ENCODE measurements at regions not wholly inside any gene's neighbourhood (a gene's known extent, or its start where the extent isn't known, plus 50 kb on each side); places are given as distances from the start of the nearest gene placed in this dataset.

DNA sequence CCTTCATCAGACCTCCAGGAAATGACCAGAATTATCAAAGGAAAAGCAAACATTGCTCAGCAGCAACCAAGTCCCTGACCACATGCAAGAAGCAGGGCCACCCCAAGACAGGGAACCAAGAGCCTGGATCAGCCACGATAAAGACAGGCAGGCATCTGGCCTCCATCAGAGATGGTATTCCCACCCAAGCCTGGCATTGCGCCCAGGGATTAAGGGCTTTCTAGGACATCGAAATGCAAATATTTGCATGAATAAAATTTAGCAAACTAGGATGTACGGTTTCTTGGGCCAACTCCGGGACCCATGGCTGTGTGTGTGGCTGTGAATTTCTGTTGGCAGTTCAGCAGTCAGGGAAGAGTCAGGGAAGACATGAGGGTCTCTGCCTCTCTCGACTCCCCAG is 241.4 kb upstream of the DYNLRB2 start:
- Histone ChIP-seq H3K4me3 (ENCODE audit: low read depth, low read length) (no peak overlapping the region), H3K4me1 (peaks cover 64% of the 10 kb centered on the region), H3K27me3 (replicated peaks; ENCODE audit: control insufficient read depth, insufficient read depth, low read length) (no peaks in the 10 kb centered on the region), H3K36me3 (ENCODE audit: control insufficient read depth, insufficient read depth, low read length) (no peaks in the 10 kb centered on the region), H3K9me3 (no peaks in the 10 kb centered on the region)
- no peak overlapping the region for H3K4me3 Mint-ChIP-seq (ENCODE audit: unreplicated experiment)
- POLR2A ChIA-PET = no interaction called here
- peaks cover 10% of the 10 kb centered on the region for H3K9me3 Mint-ChIP-seq (ENCODE audit: unreplicated experiment)
- H3K36me3 Mint-ChIP-seq (ENCODE audit: insufficient read depth, unreplicated experiment) = no peaks in the 10 kb centered on the region
- peak overlapping the region; percentile 65 for H3K27ac Mint-ChIP-seq (ENCODE audit: unreplicated experiment)
- DNase-seq = no peak
- intact Hi-C loops (cut with micrococcal nuclease; ENCODE audit: unreplicated experiment) = loop anchor here (2.0 kb wide), 1 partner anchor 51 kb away; no protein-coding TSS in a partner anchor
- CTCF ChIA-PET = no interaction called here
- TF ChIP-seq, protein P1, sequence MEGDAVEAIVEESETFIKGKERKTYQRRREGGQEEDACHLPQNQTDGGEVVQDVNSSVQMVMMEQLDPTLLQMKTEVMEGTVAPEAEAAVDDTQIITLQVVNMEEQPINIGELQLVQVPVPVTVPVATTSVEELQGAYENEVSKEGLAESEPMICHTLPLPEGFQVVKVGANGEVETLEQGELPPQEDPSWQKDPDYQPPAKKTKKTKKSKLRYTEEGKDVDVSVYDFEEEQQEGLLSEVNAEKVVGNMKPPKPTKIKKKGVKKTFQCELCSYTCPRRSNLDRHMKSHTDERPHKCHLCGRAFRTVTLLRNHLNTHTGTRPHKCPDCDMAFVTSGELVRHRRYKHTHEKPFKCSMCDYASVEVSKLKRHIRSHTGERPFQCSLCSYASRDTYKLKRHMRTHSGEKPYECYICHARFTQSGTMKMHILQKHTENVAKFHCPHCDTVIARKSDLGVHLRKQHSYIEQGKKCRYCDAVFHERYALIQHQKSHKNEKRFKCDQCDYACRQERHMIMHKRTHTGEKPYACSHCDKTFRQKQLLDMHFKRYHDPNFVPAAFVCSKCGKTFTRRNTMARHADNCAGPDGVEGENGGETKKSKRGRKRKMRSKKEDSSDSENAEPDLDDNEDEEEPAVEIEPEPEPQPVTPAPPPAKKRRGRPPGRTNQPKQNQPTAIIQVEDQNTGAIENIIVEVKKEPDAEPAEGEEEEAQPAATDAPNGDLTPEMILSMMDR (IDR thresholded peaks at IDR 0.05; ENCODE audit: insufficient read depth in 1 of 2, low read depth in 1 of 2, low read length in 1 of 2, severe bottlenecking in 1 of 2, unreplicated experiment in 1 of 2) = no peak
- H3K4me1 Mint-ChIP-seq (ENCODE audit: low read depth, unreplicated experiment) = peaks cover 53% of the 10 kb centered on the region
- H3K27me3 Mint-ChIP-seq (ENCODE audit: insufficient read depth, unreplicated experiment) = no peaks in the 10 kb centered on the region
- no TSS peak for BruUV-seq (replicated peaks)

DNA sequence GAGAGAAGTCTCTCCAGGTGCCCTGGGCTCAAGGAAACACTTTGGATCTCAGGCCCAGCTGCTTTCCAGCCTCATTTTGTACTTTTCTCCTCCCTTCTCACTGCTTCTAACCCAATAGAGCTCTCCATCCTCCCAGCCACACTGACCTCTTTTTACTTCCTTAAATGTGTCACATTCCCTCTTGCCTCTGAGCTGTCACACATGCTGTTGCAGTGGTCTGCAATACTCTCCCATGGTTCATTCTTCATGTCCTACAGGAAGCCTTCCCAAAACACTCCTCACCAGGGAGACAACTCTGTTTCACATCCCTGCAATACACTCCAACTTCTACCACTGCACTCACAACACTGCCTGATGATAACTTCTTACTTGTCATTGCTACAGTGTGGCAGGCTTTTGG is 242.1 kb upstream of the DYNLRB2 start:
- ChIA-PET POLR2A (no interaction called here), CTCF (no interaction called here)
- peak overlapping the region; percentile 19 for H3K27ac Mint-ChIP-seq (ENCODE audit: unreplicated experiment)
- TF ChIP-seq, protein P1 (IDR thresholded peaks at IDR 0.05; ENCODE audit: insufficient read depth in 1 of 2, low read depth in 1 of 2, low read length in 1 of 2, severe bottlenecking in 1 of 2, unreplicated experiment in 1 of 2) = no peak
- H3K4me1 Mint-ChIP-seq (ENCODE audit: low read depth, unreplicated experiment) = peaks cover 46% of the 10 kb centered on the region
- Histone ChIP-seq H3K4me3 (ENCODE audit: low read depth, low read length) (no peak overlapping the region), H3K9me3 (no peaks in the 10 kb centered on the region), H3K4me1 (peaks cover 56% of the 10 kb centered on the region), H3K36me3 (ENCODE audit: control insufficient read depth, insufficient read depth, low read length) (no peaks in the 10 kb centered on the region), H3K27me3 (replicated peaks; ENCODE audit: control insufficient read depth, insufficient read depth, low read length) (no peaks in the 10 kb centered on the region)
- H3K36me3 Mint-ChIP-seq (ENCODE audit: insufficient read depth, unreplicated experiment) = no peaks in the 10 kb centered on the region
- intact Hi-C loops (cut with micrococcal nuclease; ENCODE audit: unreplicated experiment) = loop anchor here (2.0 kb wide), 1 partner anchor 52 kb away; no protein-coding TSS in a partner anchor
- BruUV-seq (replicated peaks) = no TSS peak
- H3K27me3 Mint-ChIP-seq (ENCODE audit: insufficient read depth, unreplicated experiment) = no peaks in the 10 kb centered on the region
- peaks cover 10% of the 10 kb centered on the region for H3K9me3 Mint-ChIP-seq (ENCODE audit: unreplicated experiment)
- no peak for DNase-seq
- H3K4me3 Mint-ChIP-seq (ENCODE audit: unreplicated experiment) = no peak overlapping the region

DNA sequence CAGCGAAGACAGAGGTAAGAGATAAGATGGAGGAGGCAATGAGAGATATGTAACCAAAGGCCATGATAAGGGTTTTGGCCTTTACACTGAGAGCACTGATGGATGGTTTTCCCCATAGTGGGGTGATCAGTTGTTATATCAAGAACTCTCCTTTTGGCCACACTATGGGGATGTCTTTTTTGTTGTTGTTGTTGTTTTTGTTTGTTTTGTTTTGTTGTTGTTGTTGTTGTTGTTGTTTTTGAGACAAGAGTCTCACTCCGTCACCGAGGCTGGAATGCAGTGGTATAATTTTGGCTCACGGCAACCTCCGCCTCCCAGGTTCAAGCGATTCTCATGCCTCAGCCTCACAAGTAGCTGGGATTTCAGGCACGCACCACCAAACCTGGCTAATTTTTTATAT is 244.8 kb upstream of the DYNLRB2 start:
- no peak for DNase-seq
- H3K36me3 Mint-ChIP-seq (ENCODE audit: insufficient read depth, unreplicated experiment) = no peaks in the 10 kb centered on the region
- no peaks in the 10 kb centered on the region for H3K27me3 ChIP-seq (replicated peaks; ENCODE audit: control insufficient read depth, insufficient read depth, low read length)
- no TSS peak for BruUV-seq (replicated peaks)
- no peaks in the 10 kb centered on the region for H3K9me3 ChIP-seq
- H3K9me3 Mint-ChIP-seq (ENCODE audit: unreplicated experiment) = no peaks in the 10 kb centered on the region
- H3K4me1 Mint-ChIP-seq (ENCODE audit: low read depth, unreplicated experiment) = peaks cover 34% of the 10 kb centered on the region
- TF ChIP-seq, protein P1 (IDR thresholded peaks at IDR 0.05; ENCODE audit: insufficient read depth in 1 of 2, low read depth in 1 of 2, low read length in 1 of 2, severe bottlenecking in 1 of 2, unreplicated experiment in 1 of 2) = no peak
- no peak overlapping the region for H3K4me3 Mint-ChIP-seq (ENCODE audit: unreplicated experiment)
- intact Hi-C loops (cut with micrococcal nuclease; ENCODE audit: unreplicated experiment) = no loop called here
- H3K4me3 ChIP-seq (ENCODE audit: low read depth, low read length) = no peak overlapping the region
- peak overlapping the region; percentile 1 for H3K27ac Mint-ChIP-seq (ENCODE audit: unreplicated experiment)
- CTCF ChIA-PET = no interaction called here
- no peaks in the 10 kb centered on the region for H3K27me3 Mint-ChIP-seq (ENCODE audit: insufficient read depth, unreplicated experiment)
- POLR2A ChIA-PET = no interaction called here
- H3K4me1 ChIP-seq = peaks cover 45% of the 10 kb centered on the region
- H3K36me3 ChIP-seq (ENCODE audit: control insufficient read depth, insufficient read depth, low read length) = no peaks in the 10 kb centered on the region

All from Caco-2 (cell line).